ENCODE measurements at regions not wholly inside any gene's neighbourhood (a gene's known extent, or its start where the extent isn't known, plus 50 kb on each side); places are given as distances from the start of the nearest gene placed in this dataset.

DNA sequence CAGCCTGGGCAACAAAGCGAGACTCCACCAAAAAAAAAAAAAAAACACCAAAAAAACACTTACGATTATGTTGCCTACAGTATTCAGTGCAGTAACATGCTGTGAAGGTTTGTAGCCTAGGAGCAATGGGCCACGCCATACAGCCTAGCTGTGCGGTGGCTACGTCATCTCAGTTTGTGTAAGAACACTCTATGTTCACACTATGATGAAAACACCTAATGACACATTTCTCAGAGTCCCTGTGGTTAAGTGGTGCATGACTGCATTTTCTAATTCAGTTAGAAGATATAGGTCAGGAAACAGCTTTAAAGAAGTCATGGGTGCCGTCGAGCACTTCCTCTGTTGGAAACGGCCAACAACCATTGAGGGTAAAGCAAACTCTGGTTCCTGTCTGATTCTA is 75.7 kb upstream of the ANO1 start:
- DNase-seq = no peak

DNA sequence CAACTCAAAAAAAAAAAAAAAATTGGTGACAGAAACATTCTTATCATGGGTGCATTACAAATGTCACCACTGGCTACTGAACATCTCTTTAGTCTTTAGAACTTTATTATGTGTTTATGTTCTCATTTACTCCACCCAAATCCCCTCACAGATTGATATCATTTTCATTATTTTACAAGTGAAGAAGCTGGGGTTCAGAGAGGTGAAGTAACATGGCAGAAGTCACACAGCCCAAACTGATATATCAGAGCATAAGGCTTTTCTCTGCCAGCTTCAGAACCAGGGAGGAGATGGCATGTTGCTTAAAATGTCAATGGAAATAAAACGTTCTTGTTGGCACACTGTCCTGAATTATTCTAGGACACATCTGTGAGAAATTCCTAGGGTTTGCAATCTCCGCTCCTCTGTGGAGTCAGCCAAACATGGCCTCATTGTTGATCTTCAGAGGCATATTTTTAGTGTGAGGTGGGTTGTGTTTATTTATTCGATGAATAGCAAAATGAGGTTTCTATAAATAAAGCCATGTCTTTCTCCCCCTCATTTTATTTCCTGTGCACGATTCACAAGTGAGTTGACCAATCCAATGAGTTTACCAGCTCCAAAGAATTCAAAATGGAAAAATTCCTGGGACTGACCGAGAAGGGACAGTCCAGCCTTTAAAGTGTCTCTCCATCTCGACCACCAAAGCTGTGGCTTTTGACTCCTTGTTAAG is 72.9 kb upstream of the ANO1 start:
- DNase-seq = no peak

DNA sequence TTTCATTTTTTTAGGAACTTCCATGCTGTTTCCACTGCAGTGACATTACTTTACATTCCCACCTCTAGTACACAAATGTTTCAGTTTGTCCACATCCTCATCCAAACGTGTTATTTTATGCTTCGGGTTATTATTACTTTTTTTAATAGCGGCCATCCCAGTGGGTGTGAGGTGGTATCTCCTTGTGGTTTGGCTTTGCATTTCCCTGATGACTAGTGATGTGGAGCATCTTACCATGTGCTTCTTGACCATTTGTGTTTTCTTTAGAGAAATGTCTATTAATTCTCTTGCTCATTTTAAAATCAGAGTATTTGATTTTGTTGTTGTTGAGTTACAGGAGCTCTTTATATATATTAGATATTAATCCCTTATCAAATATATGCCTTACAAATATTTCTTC is 70.3 kb upstream of the ANO1 start:
- no peak for DNase-seq

DNA sequence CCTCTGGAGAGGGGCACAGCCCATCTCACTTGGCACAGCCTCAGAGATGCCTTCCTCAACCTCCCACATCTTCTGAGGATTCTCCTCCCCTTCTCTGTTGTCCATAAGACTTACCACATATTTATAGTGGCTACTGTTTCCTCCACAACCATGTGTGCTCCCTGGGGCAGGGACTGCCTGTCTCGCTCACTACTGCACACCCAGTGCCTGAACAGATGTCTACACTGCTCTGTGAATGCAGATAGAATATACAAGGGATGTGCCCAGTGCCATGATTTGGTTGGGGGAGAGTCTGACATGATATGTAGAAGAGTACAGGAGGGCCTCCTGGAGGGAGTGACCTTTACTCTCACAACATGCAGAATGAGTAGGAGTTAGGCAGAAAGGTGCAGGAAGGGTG is 67.3 kb upstream of the ANO1 start:
- DNase-seq = no peak

DNA sequence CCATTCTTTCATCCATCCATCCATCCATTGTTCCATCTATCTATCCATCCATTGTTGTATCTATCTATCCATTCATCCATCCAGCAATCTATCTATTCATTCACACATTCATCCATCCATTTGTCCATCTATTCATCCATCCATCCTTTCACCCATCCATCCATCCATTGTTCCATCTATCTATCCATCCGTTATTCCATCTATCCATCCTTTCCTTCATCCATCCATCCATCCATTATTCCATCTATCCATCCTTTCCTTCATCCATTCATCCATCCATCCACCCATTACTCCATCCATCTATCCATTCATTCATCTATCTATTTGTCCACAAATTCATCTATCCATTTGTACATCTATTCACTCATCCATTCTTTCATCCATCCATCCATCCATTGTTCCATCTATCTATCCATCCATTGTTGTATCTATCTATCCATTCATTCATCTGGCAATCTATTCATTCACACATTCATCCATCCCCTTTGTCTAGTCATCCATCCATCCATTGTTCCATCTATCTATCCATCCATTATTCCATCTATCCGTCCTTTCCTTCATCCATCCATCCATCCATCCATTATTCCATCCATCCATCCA is 65.9 kb upstream of the ANO1 start:
- no peak for DNase-seq

DNA sequence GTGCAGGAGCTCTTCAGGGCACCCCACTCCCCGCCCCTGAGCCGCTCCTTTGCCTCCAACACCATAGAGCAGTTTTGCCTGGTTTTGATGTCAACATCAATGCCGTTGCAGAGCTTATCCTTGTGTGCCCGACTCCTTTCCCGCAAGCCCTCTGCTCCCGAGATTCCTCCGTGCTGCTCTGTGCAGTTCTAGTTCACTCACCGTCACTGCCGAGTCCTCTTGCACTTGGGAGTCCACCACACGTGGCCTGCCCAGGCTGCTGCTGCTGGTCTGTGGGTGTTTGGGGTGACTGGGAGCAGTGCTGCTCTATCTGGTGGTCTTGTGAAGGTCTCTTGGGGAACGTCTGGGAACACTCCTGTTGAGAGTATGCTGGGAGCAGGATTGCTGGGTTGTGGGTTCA is 63.8 kb upstream of the ANO1 start:
- no peak for DNase-seq

DNA sequence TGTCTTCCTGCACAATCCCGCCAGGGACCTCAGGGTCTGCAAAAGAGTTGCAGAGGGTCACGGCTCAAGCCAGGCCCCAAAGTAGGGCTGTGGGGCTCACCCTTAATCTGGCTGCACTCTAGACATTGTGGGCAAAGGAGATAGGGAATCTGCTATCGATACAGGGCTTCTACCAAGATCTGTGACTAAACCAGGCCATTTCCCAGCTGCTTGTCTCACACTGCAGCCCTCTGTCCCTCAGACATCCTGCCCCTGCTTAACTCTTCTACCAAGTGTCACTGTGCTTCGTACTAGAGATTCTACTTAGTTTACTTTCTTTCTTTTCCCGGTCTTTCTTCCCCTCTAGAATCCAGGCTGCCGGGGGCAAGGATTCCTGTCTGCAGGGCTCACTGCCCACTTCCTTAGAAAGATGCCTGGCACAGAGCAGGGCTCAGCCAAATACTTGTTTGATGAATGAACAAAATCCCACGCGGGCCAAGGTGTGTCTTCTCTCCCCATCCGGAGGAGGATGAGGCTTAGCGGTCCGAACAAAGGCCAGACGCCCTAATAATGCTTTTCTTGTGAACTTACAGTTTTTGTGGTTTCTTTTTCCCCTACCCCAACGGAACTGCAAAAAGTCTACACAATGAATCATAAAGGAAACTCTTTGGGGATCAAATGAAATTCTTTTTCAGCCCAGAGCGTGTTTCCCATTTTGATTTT is 61.3 kb upstream of the ANO1 start:
- DNase-seq = no peak

DNA sequence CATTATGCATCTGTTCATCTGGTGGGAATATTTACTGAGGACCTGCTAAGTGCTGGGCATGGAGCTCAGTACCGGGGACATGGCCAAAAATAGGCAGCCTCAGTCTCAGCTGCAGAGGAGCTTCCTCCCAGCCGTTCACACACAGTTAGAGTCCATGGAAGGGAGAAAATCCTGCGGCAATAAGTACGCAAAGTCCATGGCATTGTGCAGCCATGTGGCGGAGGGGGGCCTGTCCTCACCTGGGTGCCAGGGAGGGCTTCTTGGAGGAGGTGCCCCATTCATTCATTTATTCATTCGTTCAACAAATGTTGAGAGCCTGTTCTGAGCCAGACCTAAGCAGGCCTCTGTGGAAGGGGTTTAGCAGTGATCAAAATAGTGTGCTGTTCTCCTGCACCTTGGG is 59.3 kb upstream of the ANO1 start:
- DNase-seq = no peak

DNA sequence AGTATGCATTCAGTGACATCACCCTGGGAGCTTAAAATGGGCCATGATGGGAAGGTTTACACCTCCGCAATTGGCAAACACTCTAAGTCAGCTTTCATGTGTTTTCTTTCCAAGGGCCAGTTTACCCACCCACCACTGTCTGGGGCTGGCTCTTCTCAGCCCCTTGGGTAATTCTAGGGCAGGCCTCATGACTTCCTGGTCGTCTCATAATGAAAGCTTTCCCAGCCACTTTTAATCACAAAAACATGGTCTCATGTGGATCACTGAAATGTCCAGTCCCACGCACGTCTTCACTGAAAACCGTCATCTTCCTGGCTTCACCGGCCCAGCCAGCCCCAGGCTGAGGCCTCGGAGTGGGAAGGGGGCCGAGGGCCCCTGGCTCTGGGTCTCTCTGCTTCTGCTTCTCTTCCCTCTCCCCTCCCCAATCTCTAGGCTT is 58.5 kb upstream of the ANO1 start:
- DNase-seq = no peak

DNA sequence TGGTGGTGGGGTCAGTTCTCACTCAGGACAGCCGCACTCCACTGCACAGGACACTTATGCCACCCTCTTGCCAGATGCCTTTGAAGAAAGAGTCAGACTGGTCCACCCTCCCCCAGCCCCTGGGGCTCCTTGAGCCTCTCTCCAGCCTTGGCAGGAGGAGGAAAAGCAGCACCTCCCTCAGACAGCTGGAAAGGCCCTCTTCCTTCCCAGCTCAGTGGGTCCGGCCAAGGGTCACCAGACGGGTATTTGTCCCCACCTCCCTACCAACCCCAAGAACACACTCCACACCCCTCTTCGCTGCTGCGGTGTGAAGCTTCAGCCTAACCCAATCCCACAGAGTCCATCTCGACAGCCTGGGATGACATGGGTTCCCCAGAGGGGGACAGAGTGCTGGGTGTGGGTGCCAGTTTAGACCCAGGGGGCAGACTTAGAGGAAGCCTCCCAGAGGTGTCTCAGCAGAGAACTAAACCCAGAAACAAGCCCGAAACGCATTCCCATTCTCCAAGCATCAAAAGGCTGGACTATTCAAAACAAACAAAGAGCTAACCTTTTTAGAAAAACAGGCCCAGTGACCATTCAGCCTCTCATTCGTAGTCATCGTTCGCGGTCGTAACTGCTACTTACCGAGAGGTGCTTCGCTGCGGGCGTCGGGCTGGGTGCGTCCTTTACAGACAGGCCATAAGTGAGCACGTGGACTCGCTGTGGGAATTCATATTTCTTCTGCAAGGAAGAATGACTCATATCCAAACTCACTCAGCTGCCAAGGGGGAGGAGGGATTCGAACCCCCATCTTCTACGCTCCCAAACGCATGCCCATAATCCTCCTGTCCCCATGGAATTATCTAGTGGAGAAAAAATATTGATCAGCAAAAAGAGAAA is 57.5 kb upstream of the ANO1 start:
- no peak for DNase-seq

DNA sequence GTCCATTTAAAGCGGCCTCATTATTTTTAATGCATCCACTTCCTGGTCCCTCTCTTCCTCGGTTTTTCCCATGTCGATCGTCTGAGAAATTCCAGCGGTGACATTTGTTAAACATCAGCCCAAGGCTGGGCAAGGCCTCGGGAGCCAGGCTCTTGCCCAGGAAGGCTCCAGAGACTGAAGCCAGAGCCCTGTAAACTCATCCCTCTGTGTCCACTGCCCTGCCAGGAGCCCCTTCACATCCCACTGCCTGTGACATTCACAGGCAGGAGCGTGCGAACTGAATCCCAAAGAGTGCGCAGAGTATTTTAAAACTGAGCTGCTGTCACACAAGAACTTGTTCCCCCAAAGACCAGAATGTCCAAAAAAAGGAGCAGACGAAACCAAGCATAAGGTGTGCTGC is 56.5 kb upstream of the ANO1 start:
- DNase-seq = no peak

DNA sequence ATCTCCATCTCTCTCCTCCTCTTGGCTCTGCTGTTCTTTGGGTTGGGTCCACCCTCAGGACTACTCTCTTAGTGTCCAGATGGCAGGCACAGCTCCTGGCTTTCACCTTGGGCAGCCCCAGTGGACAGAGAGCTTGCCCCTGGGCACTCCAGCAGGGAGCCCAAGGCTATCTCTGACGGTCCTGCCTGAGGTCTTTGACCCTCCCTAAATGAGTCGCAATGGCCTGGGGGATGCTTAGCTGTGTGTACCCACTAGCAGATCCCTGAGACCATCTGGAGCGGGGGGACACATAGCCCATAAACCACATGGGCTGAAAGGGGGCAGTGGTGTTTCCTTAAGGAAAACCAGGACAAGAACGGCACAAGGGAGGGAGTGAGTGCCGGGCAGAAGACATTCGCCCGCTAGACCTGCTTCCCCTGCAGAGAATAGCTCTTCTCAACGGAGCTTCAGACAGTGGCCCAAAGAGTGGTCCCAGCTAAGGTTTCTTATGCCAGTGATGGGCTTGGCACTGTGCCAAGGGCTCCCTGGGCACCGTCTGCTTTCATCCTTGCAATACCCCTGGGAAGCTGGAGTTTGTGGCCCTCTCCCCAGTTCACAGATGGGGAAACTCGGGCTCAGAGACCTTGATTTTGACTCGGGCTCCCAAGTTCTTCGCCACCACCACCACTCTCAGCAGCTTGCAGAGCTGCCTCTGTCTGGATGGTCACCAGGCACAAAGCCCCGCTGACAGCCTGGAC is 53.9 kb upstream of the ANO1 start:
- no peak for DNase-seq

DNA sequence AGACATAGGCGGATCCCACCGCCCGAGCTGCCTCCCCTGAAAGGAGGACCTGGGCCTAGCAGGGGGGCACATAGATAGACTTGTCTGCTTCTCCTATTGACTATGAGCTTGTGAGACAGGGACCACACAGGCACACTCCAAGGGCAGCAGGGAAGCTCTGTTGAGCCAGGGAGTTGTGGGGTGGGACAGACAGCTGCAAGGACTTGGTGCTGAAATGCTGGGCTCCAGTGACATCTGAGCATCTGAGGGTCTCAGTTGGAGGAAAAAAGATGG is 53.4 kb upstream of the ANO1 start:
- no peak for DNase-seq

DNA sequence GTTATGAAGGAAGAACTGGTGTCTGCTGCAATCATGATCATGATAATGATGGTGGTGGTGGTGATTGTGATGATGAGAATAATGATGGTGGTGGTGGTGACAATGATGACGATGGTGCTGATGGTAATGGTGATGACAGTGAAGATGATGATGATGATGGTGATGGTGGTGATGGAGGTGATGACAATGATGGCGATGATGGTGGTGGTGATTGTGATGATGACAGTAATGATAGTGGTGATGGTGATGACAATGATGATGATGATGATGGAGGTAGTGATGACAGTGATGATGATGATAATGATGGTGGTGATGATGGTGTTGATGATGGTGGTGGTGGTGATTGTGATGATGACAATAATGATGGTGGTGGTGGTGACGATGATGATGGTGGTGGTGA is 52.8 kb upstream of the ANO1 start:
- DNase-seq = no peak

DNA sequence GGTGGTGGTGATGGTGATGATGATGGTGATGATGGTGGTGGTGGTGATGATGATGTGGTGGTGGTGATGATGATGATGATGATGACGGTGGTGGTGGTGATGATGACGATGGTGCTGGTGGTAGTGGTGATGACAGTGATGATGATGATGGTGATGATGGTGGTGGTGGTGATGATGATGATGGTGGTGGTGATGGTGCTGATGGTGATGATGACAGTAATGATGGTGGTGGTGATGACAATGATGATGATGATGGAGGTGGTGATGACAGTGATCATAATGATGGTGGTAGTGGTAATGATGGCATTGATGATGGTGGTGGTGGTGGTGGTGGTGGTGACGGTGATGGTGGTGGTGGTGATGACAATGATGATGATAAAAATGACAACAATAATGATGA is 52.1 kb upstream of the ANO1 start:
- DNase-seq = no peak

DNA sequence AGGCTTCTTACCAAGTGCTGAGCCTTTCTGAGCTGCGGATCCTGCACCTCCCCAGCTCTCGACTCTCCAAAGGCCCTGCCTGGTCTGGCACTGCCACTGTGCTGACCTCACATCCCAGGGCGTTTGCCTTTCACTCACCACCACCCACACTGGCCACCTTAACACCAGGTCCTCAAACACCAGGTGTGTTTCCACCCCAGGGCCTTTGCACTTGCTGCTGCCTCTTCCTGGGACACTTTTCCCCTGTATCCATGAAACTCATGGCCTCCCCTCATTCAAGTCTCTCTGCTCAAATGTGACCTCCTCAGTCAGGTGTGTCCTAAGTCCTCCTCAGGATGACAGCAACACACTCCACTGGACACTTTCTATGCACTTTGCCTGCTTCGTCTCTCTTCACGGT is 51.4 kb upstream of the ANO1 start:
- no peak for DNase-seq

DNA sequence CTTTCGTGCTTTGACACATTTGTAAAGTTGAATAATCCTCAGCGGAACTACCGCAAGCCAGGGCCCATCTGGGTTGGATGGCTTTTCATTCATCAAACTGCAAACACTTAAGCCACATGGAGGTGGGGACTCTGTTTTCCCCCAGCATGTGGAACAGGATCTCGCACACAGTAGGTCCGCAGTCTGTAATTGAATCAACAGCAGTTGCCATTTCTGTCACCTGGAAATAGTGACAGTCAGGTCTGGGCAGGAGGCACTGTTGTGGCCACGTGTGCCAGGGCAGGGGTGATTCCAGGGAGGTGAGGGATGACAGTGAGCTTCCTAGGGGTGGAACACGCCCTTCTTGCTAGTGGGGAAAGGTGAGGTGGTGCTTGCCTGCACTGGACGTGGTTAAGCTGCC is 50.7 kb upstream of the ANO1 start:
- DNase-seq = no peak

DNA sequence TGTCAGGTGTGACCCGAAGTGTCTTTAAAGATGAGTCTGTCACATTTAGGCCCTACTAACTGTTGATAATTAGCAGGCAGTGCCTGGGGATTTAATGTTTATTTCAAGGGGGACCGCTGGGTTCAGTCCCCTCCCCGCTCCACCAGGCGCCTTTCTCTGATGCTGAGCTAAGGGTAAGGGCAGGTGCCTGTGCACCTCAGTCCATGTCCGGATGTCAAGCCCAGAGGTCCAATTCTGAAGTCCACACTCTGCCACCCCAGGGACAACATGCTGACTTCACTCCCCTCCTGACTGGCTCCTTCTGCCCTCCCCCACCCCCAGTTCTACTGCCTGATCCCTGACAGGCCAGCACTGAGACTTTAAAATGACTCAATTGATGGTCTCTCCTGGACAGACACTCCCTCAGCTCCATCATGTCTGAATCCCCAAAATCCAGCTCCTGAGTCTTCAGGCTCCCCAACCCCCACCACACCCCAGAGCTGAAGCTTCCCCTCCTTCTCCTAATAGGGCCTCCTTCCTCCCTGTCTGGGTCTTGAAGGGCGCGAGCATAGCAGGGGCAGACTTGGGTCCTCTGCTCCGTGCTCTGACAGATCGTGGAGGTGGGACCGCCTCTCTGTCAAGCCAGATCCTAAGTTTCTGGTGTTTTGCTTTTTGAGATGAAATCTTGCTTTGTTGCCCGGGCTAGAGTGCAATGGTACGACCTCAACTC is 49.8 kb upstream of the ANO1 start:
- no peak for DNase-seq
